A549 (cell line): ENCODE measurements at regions not wholly inside any gene's neighbourhood (a gene's known extent, or its start where the extent isn't known, plus 50 kb on each side); places are given as distances from the start of the nearest gene placed in this dataset.

Experiments
- ATAC-seq, 2 experiments: fragments of 200-7000 bp in 1 of 2; fragments of >200 bp in 1 of 2; cut with Nextera tagmentation in 1 of 2; cut with Tn5 transposase in 1 of 2; 3 replicates each; pipeline versions ENCODE4 v1.8.0 to v1.9.1; 2018 to 2020; ENCODE audit warnings: mild to moderate bottlenecking in 1 of 2, moderate library complexity in 1 of 2
- CTCF ChIA-PET: fragments of 300-600 bp; sonication (Branson Sonifier 250); formaldehyde crosslinking; extraction: SDS; loops from one replicate; lab custom pipeline; 2021; ENCODE audit warnings: antibody characterized with exemption, inconsistent platforms; lab: Yijun Ruan, JAX
- POLR2A ChIA-PET: fragments of 350-600 bp; formaldehyde crosslinking; extraction: SDS; loops from one replicate; lab custom pipeline; 2021; ENCODE audit warnings: antibody characterized with exemption, inconsistent platforms; lab: Yijun Ruan, JAX
- DNase-seq, 2 experiments: peaks; one replicate each; pipeline versions ENCODE4 v3.0.0 to v3.0.0-alpha.2; 2011 to 2016; ENCODE audit warnings: low read depth in 1 of 2, low spot score in 1 of 2
- FAIRE-seq: peaks from 2 replicates; lab custom pipeline; 2011; peaks lifted over from hg19 to GRCh38; lab: Jason Lieb, UNC
- H3K27ac ChIP-seq, 2 experiments: fragments of >200 bp; sonication (Bioruptor Twin); formaldehyde crosslinking; 3 replicates each; pipeline ENCODE4 v1.5.1; 2016 to 2017
- H3K4me1 ChIP-seq: fragments of >200 bp; sonication (Bioruptor Twin); formaldehyde crosslinking; 3 replicates; pipeline ENCODE4 v1.6.1; 2016
- H3K4me2 ChIP-seq: fragments of >200 bp; sonication (Bioruptor Twin); formaldehyde crosslinking; 3 replicates; pipeline ENCODE4 v1.6.1; 2016
- H3K4me3 ChIP-seq: fragments of >200 bp; sonication (Bioruptor Twin); formaldehyde crosslinking; 3 replicates; pipeline ENCODE4 v1.5.1; 2016
- H3K9me3 ChIP-seq: fragments of >200 bp; sonication (Bioruptor Twin); formaldehyde crosslinking; 3 replicates; pipeline ENCODE4 v1.6.1; 2016
- CBX8 ChIP-seq: fragments of 200-600 bp; sonication (generic); IDR thresholded peaks from 2 replicates; pipeline ENCODE4 v1.6.1; 2016
- CHD2 ChIP-seq: fragments of 150-350 bp; IDR thresholded peaks from 2 replicates; pipeline ENCODE4 v1.6.1; 2014; ENCODE audit warnings: low read length; ENCODE audit not compliant: partially characterized antibody
- CHD4 ChIP-seq: fragments of 200-600 bp; sonication (generic); IDR thresholded peaks from 2 replicates; pipeline ENCODE4 v1.6.1; 2016; ENCODE audit warnings: antibody characterized with exemption, mild to moderate bottlenecking, borderline replicate concordance
- E2F6 ChIP-seq: IDR thresholded peaks from 2 replicates; pipeline ENCODE4 v1.6.1; 2012; ENCODE audit warnings: low read depth, borderline replicate concordance
- ELK1 ChIP-seq: fragments of 150-350 bp; IDR thresholded peaks from 2 replicates; pipeline ENCODE4 v1.6.1; 2014; ENCODE audit warnings: low read depth, mild to moderate bottlenecking, low read length
- ESRRA ChIP-seq: fragments of 150-350 bp; IDR thresholded peaks from 2 replicates; pipeline ENCODE4 v1.6.1; 2014; ENCODE audit warnings: mild to moderate bottlenecking, low read length, borderline replicate concordance
- FOSB ChIP-seq: fragments of 250-450 bp; sonication (Bioruptor Pico); IDR thresholded peaks from 2 replicates; pipeline ENCODE4 v1.5.0; 2020; ENCODE audit warnings: mild to moderate bottlenecking, moderate library complexity
- GATA3 ChIP-seq: IDR thresholded peaks from 2 replicates; pipeline ENCODE4 v1.6.1; 2012; ENCODE audit warnings: borderline replicate concordance
- HDAC2 ChIP-seq: fragments of 200-600 bp; sonication (generic); IDR thresholded peaks from 2 replicates; pipeline ENCODE4 v1.6.1; 2016
- HMGXB4 ChIP-seq: fragments of 250-450 bp; sonication (Bioruptor Pico); IDR thresholded peaks from 2 replicates; pipeline ENCODE4 v1.5.0; 2021; ENCODE audit warnings: mild to moderate bottlenecking, moderate library complexity, borderline replicate concordance
- HOXB5 ChIP-seq: fragments of 250-450 bp; sonication (Bioruptor Pico); IDR thresholded peaks from 2 replicates; pipeline ENCODE4 v1.5.0; 2020; ENCODE audit warnings: mild to moderate bottlenecking, moderate library complexity
- KDM1A ChIP-seq: fragments of 200-600 bp; sonication (generic); IDR thresholded peaks from 2 replicates; pipeline ENCODE4 v1.6.1; 2016; ENCODE audit warnings: low read depth, mild to moderate bottlenecking
- KDM5A ChIP-seq: fragments of 200-600 bp; sonication (generic); IDR thresholded peaks from 2 replicates; pipeline ENCODE4 v1.6.1; 2016; ENCODE audit warnings: antibody characterized with exemption, mild to moderate bottlenecking
- MYC ChIP-seq: IDR thresholded peaks from 2 replicates; pipeline ENCODE4 v1.6.1; 2012; ENCODE audit warnings: mild to moderate bottlenecking, inconsistent platforms, low read length, improper control_type of control experiment, borderline replicate concordance
- NFE2L2 ChIP-seq: fragments of 150-350 bp; conservative IDR thresholded peaks from 2 replicates; pipeline ENCODE4 v1.6.1; 2014; ENCODE audit warnings: low read length
- PHF8 ChIP-seq: fragments of 200-600 bp; sonication (generic); IDR thresholded peaks from 2 replicates; pipeline ENCODE4 v1.6.1; 2016; ENCODE audit warnings: low read depth, mild to moderate bottlenecking, antibody characterized with exemption, moderate library complexity, borderline replicate concordance
- POLR2A ChIP-seq: IDR thresholded peaks from 2 replicates; pipeline ENCODE4 v1.6.1; 2012; ENCODE audit warnings: mild to moderate bottlenecking, low read length
- POLR2AphosphoS2 ChIP-seq: conservative IDR thresholded peaks from 2 replicates; pipeline ENCODE4 v1.6.1; 2012; ENCODE audit warnings: low read length, improper control_type of control experiment, inconsistent platforms
- RARB ChIP-seq: fragments of 250-450 bp; sonication (Bioruptor Pico); IDR thresholded peaks from 2 replicates; pipeline ENCODE4 v1.8.0; 2021; ENCODE audit warnings: mild to moderate bottlenecking, moderate library complexity
- RCOR1 ChIP-seq: fragments of 150-350 bp; IDR thresholded peaks from 2 replicates; pipeline ENCODE4 v1.6.1; 2014; ENCODE audit warnings: antibody characterized with exemption, low read length, low read depth
- RNF2 ChIP-seq: fragments of 200-600 bp; sonication (generic); IDR thresholded peaks from 2 replicates; pipeline ENCODE4 v1.6.1; 2016; ENCODE audit warnings: low read depth, mild to moderate bottlenecking, antibody characterized with exemption, moderate library complexity, borderline replicate concordance
- TFCP2L1 ChIP-seq: fragments of 250-450 bp; sonication (Bioruptor Pico); IDR thresholded peaks from 2 replicates; pipeline ENCODE4 v1.5.0; 2021; ENCODE audit warnings: mild to moderate bottlenecking
- ZC3H11A ChIP-seq: fragments of 450-650 bp; IDR thresholded peaks from 2 replicates; pipeline ENCODE4 v1.6.1; 2014; ENCODE audit warnings: antibody characterized with exemption, mild to moderate bottlenecking
- ZNF302 ChIP-seq: fragments of 250-450 bp; sonication (Bioruptor Pico); IDR thresholded peaks from 2 replicates; pipeline ENCODE4 v1.9.0; 2021; ENCODE audit warnings: inconsistent platforms, mild to moderate bottlenecking, moderate library complexity
- WGBS: methylation state at CpG from one replicate; pipeline ENCODE4 v1.1.6; 2017; ENCODE audit errors: missing lambda C conversion rate; 5-methylcytosine and 5-hydroxymethylcytosine counted together
- TF ChIP-seq, protein P1 (sequence below): IDR thresholded peaks from 2 replicates; pipeline ENCODE4 v1.6.1; 2012
- TF ChIP-seq, protein P2 (sequence below): fragments of >200 bp; sonication (Bioruptor Twin); formaldehyde crosslinking; IDR thresholded peaks from 2 replicates; pipeline ENCODE4 v1.6.1; 2016

- Histone ChIP-seq H3K4me3 (no peak overlapping the region), H3K9me3 (no peaks in the 10 kb centered on the region), H3K4me2 (no peak overlapping the region), H3K27ac (no peak overlapping the region), H3K4me1 (no peaks in the 10 kb centered on the region)
- DNase-seq = no peak
- WGBS = 9% methylated on average over 2 of the region's 2 CpGs
- no peak for FAIRE-seq
- ChIA-PET CTCF (no interaction called here), POLR2A (no interaction called here)
- no peak for ATAC-seq
- TF ChIP-seq KDM5A = no peak
Observed at GRCh38 chr16:65413861-65414260, 292.0 kb upstream of the CDH11 start.

DNA sequence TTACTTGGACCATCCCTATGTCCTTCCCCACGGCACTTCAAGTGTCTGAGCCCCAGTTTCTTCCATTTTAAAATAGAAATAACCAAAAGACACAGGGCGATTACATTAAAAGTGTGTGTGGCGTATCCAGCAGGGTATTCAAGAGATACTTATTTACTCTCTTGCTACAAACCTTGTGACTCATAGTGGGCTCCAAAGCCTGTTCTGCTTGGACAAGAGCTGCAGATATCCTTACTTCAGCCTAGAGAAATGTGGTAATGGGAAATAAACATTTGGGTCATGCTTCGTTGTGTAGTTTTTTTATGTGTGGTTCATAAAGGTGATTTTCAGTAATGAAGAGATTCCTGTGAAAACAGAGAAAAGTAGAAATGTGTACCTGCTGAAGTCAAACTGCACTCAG, 288.9 kb upstream of the CDH11 start:
- Histone ChIP-seq H3K27ac (no peak overlapping the region), H3K4me1 (no peaks in the 10 kb centered on the region), H3K4me2 (no peak overlapping the region), H3K9me3 (no peaks in the 10 kb centered on the region), H3K4me3 (no peak overlapping the region)
- 1% methylated on average over 4 of the region's 4 CpGs for WGBS
- DNase-seq (no peak), FAIRE-seq (no peak), ATAC-seq (no peak)
- TF ChIP-seq HOXB5 (CRISPR knock-in tag) (no peak), KDM1A (no peak), RARB (no peak), KDM5A (no peak), CBX8 (no peak), ELK1 (no peak), HMGXB4 (CRISPR knock-in tag) (no peak), MYC (no peak), HDAC2 (no peak), TFCP2L1 (CRISPR knock-in tag) (no peak), CHD4 (no peak), E2F6 (no peak), POLR2A (no peak), NFE2L2 (no peak)
- TF ChIP-seq, protein P1, sequence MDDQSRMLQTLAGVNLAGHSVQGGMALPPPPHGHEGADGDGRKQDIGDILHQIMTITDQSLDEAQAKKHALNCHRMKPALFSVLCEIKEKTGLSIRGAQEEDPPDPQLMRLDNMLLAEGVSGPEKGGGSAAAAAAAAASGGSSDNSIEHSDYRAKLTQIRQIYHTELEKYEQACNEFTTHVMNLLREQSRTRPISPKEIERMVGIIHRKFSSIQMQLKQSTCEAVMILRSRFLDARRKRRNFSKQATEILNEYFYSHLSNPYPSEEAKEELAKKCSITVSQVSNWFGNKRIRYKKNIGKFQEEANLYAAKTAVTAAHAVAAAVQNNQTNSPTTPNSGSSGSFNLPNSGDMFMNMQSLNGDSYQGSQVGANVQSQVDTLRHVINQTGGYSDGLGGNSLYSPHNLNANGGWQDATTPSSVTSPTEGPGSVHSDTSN = no peak
- ChIA-PET CTCF (no interaction called here), POLR2A (no interaction called here)

DNA sequence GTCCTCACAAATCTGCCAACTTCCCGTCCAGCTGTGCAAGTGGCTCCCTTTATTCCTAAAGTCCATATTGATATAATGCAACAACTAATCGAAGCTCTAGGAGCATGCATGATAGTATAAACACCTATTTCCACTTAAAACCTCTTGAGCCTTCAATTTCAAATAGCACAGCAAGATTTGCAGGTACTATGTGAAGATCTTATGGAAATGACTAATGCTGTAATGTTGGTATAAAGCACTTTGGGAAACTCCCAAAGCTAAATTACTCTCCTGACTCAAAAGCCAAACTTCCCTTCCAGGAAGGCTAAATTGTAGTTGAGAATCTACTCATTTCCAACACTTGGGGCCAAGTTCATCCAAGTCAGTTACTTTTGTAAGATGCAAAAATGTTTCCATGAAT, 287.6 kb upstream of the CDH11 start:
- no peak overlapping the region for H3K4me3 ChIP-seq
- WGBS = 21% methylated on average over 2 of the region's 2 CpGs
- TF ChIP-seq FOSB (CRISPR knock-in tag) (no peak), POLR2AphosphoS2 (no peak), CHD2 (no peak), ZC3H11A (no peak), HOXB5 (CRISPR knock-in tag) (no peak), HDAC2 (no peak), RNF2 (no peak), PHF8 (no peak), CBX8 (no peak), GATA3 (no peak), RCOR1 (no peak), POLR2A (no peak), ESRRA (no peak), ZNF302 (CRISPR knock-in tag) (no peak), KDM5A (no peak)
- TF ChIP-seq, protein P2, sequence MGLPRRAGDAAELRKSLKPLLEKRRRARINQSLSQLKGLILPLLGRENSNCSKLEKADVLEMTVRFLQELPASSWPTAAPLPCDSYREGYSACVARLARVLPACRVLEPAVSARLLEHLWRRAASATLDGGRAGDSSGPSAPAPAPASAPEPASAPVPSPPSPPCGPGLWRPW = no peak
- TF ChIP-seq, all 56 proteins: peak for 0
- DNase-seq (no peak), FAIRE-seq (no peak), ATAC-seq (no peak)
- CTCF ChIA-PET = no interaction called here
- H3K9me3 ChIP-seq = no peaks in the 10 kb centered on the region
- H3K4me1 ChIP-seq = no peaks in the 10 kb centered on the region
- POLR2A ChIA-PET = no interaction called here
- no peak overlapping the region for H3K4me2 ChIP-seq
- H3K27ac ChIP-seq = no peak overlapping the region
